SK-N-SH treated with all-trans-retinoic acid at 6 μM for 48 hours (cell line): ENCODE measurements at regions not wholly inside any gene's neighbourhood (a gene's known extent, or its start where the extent isn't known, plus 50 kb on each side); places are given as distances from the start of the nearest gene placed in this dataset.

Experiments used
- ATAC-seq: fragments of 200-7000 bp; cut with Tn5 transposase; 3 replicates; pipeline ENCODE4 v1.9.1; 2020; ENCODE audit warnings: mild to moderate bottlenecking, moderate library complexity
- ARNTL ChIP-seq: fragments of 450-650 bp; formaldehyde crosslinking; IDR thresholded peaks from 2 replicates; pipeline ENCODE4 v1.5.0; 2020; ENCODE audit warnings: low read depth, mild to moderate bottlenecking, moderate library complexity, borderline replicate concordance
- BACH2 ChIP-seq: fragments of 250-450 bp; sonication (Bioruptor Pico); IDR thresholded peaks from 2 replicates; pipeline ENCODE4 v1.9.0; 2021; ENCODE audit warnings: mild to moderate bottlenecking, borderline replicate concordance
- CREB5 ChIP-seq: fragments of 250-450 bp; sonication (Bioruptor Pico); IDR thresholded peaks from 2 replicates; pipeline ENCODE4 v1.5.1; 2020; ENCODE audit warnings: low read depth, mild to moderate bottlenecking, moderate library complexity
- CSDC2 ChIP-seq: fragments of 250-450 bp; sonication (Bioruptor Pico); IDR thresholded peaks from 2 replicates; pipeline ENCODE4 v1.5.0; 2020; ENCODE audit warnings: mild to moderate bottlenecking, moderate library complexity
- ESRRG ChIP-seq: fragments of 250-450 bp; sonication (Bioruptor Pico); IDR thresholded peaks from 2 replicates; pipeline ENCODE4 v1.6.1; 2021; ENCODE audit warnings: mild to moderate bottlenecking
- ISL1 ChIP-seq: fragments of 250-450 bp; sonication (Bioruptor Pico); IDR thresholded peaks from 2 replicates; pipeline ENCODE4 v2.1.2; 2022; ENCODE audit warnings: mild to moderate bottlenecking, moderate library complexity
- OSR1 ChIP-seq: fragments of 250-450 bp; sonication (Bioruptor Pico); IDR thresholded peaks from 2 replicates; pipeline ENCODE4 v1.8.0; 2022; ENCODE audit warnings: moderate library complexity, mild to moderate bottlenecking, inconsistent platforms
- PATZ1 ChIP-seq: fragments of 250-450 bp; sonication (Bioruptor Pico); IDR thresholded peaks from 2 replicates; pipeline ENCODE4 v1.8.0; 2020; ENCODE audit warnings: mild to moderate bottlenecking, moderate library complexity, borderline replicate concordance
- POU6F1 ChIP-seq: fragments of 250-450 bp; sonication (Bioruptor Pico); IDR thresholded peaks from 2 replicates; pipeline ENCODE4 v1.8.0; 2021; ENCODE audit warnings: low read depth, mild to moderate bottlenecking, moderate library complexity, borderline replicate concordance
- PPARA ChIP-seq: fragments of 250-450 bp; sonication (Bioruptor Pico); IDR thresholded peaks from 2 replicates; pipeline ENCODE4 v1.5.0; 2020; ENCODE audit warnings: mild to moderate bottlenecking, borderline replicate concordance
- RARB ChIP-seq: fragments of 250-450 bp; sonication (Bioruptor Pico); IDR thresholded peaks from 2 replicates; pipeline ENCODE4 v1.8.0; 2021; ENCODE audit warnings: mild to moderate bottlenecking, moderate library complexity
- SNAI2 ChIP-seq: fragments of 250-450 bp; sonication (Bioruptor Pico); IDR thresholded peaks from 2 replicates; pipeline ENCODE4 v1.5.0; 2020; ENCODE audit warnings: mild to moderate bottlenecking, moderate library complexity
- TCF4 ChIP-seq: fragments of 250-450 bp; sonication (Bioruptor Pico); IDR thresholded peaks from 2 replicates; pipeline ENCODE4 v1.8.0; 2021; ENCODE audit warnings: mild to moderate bottlenecking, moderate library complexity, borderline replicate concordance
- TOX ChIP-seq: fragments of 250-450 bp; sonication (Bioruptor Pico); IDR thresholded peaks from 2 replicates; pipeline ENCODE4 v1.8.0; 2021; ENCODE audit warnings: mild to moderate bottlenecking, moderate library complexity, borderline replicate concordance
- TSHZ2 ChIP-seq: fragments of 250-450 bp; sonication (Bioruptor Pico); IDR thresholded peaks from 2 replicates; pipeline ENCODE4 v1.5.0; 2020; ENCODE audit warnings: mild to moderate bottlenecking, moderate library complexity
- ZC3H10 ChIP-seq: fragments of 250-450 bp; sonication (Bioruptor Pico); IDR thresholded peaks from 2 replicates; pipeline ENCODE4 v1.5.1; 2021; ENCODE audit warnings: mild to moderate bottlenecking, moderate library complexity
- ZFP3 ChIP-seq: fragments of 250-450 bp; sonication (Bioruptor Pico); IDR thresholded peaks from 2 replicates; pipeline ENCODE4 v1.5.0; 2020; ENCODE audit warnings: mild to moderate bottlenecking, moderate library complexity
- ZFP30 ChIP-seq: fragments of 450-650 bp; formaldehyde crosslinking; IDR thresholded peaks from 2 replicates; pipeline ENCODE4 v1.5.0; 2022; ENCODE audit warnings: mild to moderate bottlenecking, moderate library complexity
- ZNF565 ChIP-seq: fragments of 450-650 bp; formaldehyde crosslinking; conservative IDR thresholded peaks from 2 replicates; pipeline ENCODE4 v1.5.0; 2020; ENCODE audit warnings: low read depth, mild to moderate bottlenecking, moderate library complexity
- ZNF70 ChIP-seq: fragments of 450-650 bp; formaldehyde crosslinking; IDR thresholded peaks from 2 replicates; pipeline ENCODE4 v1.5.0; 2020; ENCODE audit warnings: mild to moderate bottlenecking, moderate library complexity
- ZNF8 ChIP-seq: fragments of 450-650 bp; formaldehyde crosslinking; IDR thresholded peaks from 2 replicates; pipeline ENCODE4 v1.5.0; 2020; ENCODE audit warnings: mild to moderate bottlenecking, moderate library complexity

GRCh38 chr16:79298476-79298875 lies 302.1 kb downstream of the MAF start:
- ATAC-seq, result no peak
- no peak for TF ChIP-seq BACH2
- no peak for TF ChIP-seq ZC3H10 (CRISPR knock-in tag)
- TF ChIP-seq TOX (CRISPR knock-in tag), result no peak
- no peak for TF ChIP-seq ZNF8
- TF ChIP-seq ARNTL, result no peak
- TF ChIP-seq PPARA (CRISPR knock-in tag), result no peak
- no peak for TF ChIP-seq ZNF70 (CRISPR knock-in tag)
- TF ChIP-seq CREB5 (CRISPR knock-in tag), result no peak
- no peak for TF ChIP-seq OSR1
- no peak for TF ChIP-seq TSHZ2 (CRISPR knock-in tag)
- TF ChIP-seq ZNF565 (CRISPR knock-in tag), result no peak
- no peak for TF ChIP-seq CSDC2 (CRISPR knock-in tag)
- TF ChIP-seq PATZ1 (CRISPR knock-in tag), result no peak
- no peak for TF ChIP-seq ESRRG
- TF ChIP-seq SNAI2 (CRISPR knock-in tag), result no peak
- TF ChIP-seq ZFP30 (CRISPR knock-in tag), result no peak
- TF ChIP-seq ZFP3, result no peak
- TF ChIP-seq ISL1 (CRISPR knock-in tag), result no peak
- no peak for TF ChIP-seq POU6F1

- ATAC-seq, result no peak
- TF ChIP-seq ZNF70 (CRISPR knock-in tag) (no peak), ZC3H10 (CRISPR knock-in tag) (no peak), ZNF565 (CRISPR knock-in tag) (no peak), CSDC2 (CRISPR knock-in tag) (no peak), ARNTL (no peak), OSR1 (no peak), ZFP30 (CRISPR knock-in tag) (no peak), BACH2 (no peak), ISL1 (CRISPR knock-in tag) (no peak), POU6F1 (no peak), PATZ1 (CRISPR knock-in tag) (no peak), SNAI2 (CRISPR knock-in tag) (no peak), PPARA (CRISPR knock-in tag) (no peak), ESRRG (no peak), RARB (CRISPR knock-in tag) (no peak), TCF4 (CRISPR knock-in tag) (no peak)
These were observed 302.7 kb downstream of the MAF start for GRCh38 chr16:79297805-79298204.
